Endothelial cell of umbilical vein (primary cell): ENCODE measurements at regions not wholly inside any gene's neighbourhood (a gene's known extent, or its start where the extent isn't known, plus 50 kb on each side); places are given as distances from the start of the nearest gene placed in this dataset.

Experiments
- BruUV-seq: library from RNA; stranded (reverse); fragments of 400-500 nt; replicated peaks from 2 replicates; lab custom pipeline; 2021; lab: Mats Ljungman, UMichigan
- CTCF ChIA-PET: fragments of 300-600, 350-600 bp; sonication (Branson Sonifier 250); formaldehyde crosslinking; loops from one replicate; lab custom pipeline; 2021; ENCODE audit warnings: antibody characterized with exemption, inconsistent platforms; lab: Charles Lee
- POLR2A ChIA-PET: fragments of 300-600, 350-600 bp; sonication (Branson Sonifier 250); formaldehyde crosslinking; loops from one replicate; lab custom pipeline; 2021; ENCODE audit warnings: antibody characterized with exemption, inconsistent platforms; lab: Charles Lee
- DNase-seq: peaks from one replicate; pipeline ENCODE4 v3.0.0-alpha.2; 2011; ENCODE audit warnings: low read depth, low spot score
- FAIRE-seq: peaks from 2 replicates; lab custom pipeline; 2011; peaks lifted over from hg19 to GRCh38; lab: Jason Lieb, UNC
- H2AFZ ChIP-seq: 2 replicates; pipeline ENCODE4 v1.6.0; 2012; ENCODE audit warnings: low read depth, low read length, control low read depth, inconsistent platforms
- H3K27ac ChIP-seq: 2 replicates; pipeline ENCODE4 v1.5.1; 2011; ENCODE audit warnings: low read depth, mild to moderate bottlenecking, control low read depth, low read length, moderate library complexity; ENCODE audit not compliant: insufficient read depth
- H3K27me3 ChIP-seq, 2 experiments: 2 replicates each; pipeline versions ENCODE4 v1.6.0 to v1.6.1; 2011; ENCODE audit warnings: low read length in 2 of 2, mixed read lengths in 1 of 2; ENCODE audit not compliant: control insufficient read depth in 2 of 2, insufficient read depth in 2 of 2
- H3K36me3 ChIP-seq, 2 experiments: 2 replicates in 1 of 2; 3 replicates in 1 of 2; pipeline ENCODE4 v1.5.1; 2011; ENCODE audit warnings: low read length in 2 of 2, mild to moderate bottlenecking in 1 of 2, moderate library complexity in 1 of 2; ENCODE audit not compliant: control insufficient read depth in 2 of 2, insufficient read depth in 2 of 2; ENCODE audit errors: extremely low read depth in 1 of 2
- H3K4me1 ChIP-seq: 3 replicates; pipeline ENCODE4 v1.5.1; 2011; ENCODE audit warnings: mild to moderate bottlenecking, low read length; ENCODE audit not compliant: control insufficient read depth, insufficient read depth; ENCODE audit errors: extremely low read depth
- H3K4me2 ChIP-seq: 2 replicates; pipeline ENCODE4 v1.6.1; 2011; ENCODE audit warnings: low read length, control low read depth, mixed read lengths; ENCODE audit not compliant: insufficient read depth
- H3K4me3 ChIP-seq, 3 experiments: fragments of 200-600 bp in 1 of 3; sonication (generic), shearing (Covaris generic) in 1 of 3; replicated peaks in 1 of 3; 2 replicates each; pipeline ENCODE4 v1.5.1; 2011 to 2016; ENCODE audit warnings: control low read depth in 3 of 3, low read length in 3 of 3, mild to moderate bottlenecking in 2 of 3, inconsistent platforms in 1 of 3, low read depth in 1 of 3, moderate library complexity in 1 of 3; ENCODE audit not compliant: insufficient read depth in 1 of 3
- H3K79me2 ChIP-seq: 2 replicates; pipeline ENCODE4 v1.6.0; 2012; ENCODE audit warnings: low read length, inconsistent platforms; ENCODE audit not compliant: control insufficient read depth, insufficient read depth
- H3K9ac ChIP-seq: replicated peaks from 2 replicates; pipeline ENCODE3; 2011; ENCODE audit warnings: low read length, control low read depth; ENCODE audit not compliant: insufficient read depth; ENCODE audit errors: extremely low read depth
- H3K9me1 ChIP-seq: replicated peaks from 3 replicates; pipeline ENCODE4 v1.6.0; 2011; ENCODE audit warnings: mild to moderate bottlenecking, low read length; ENCODE audit not compliant: control insufficient read depth, insufficient read depth; ENCODE audit errors: extremely low read depth
- H3K9me3 ChIP-seq: replicated peaks from 2 replicates; pipeline ENCODE4 v1.5.1; 2012; ENCODE audit warnings: low read length, inconsistent platforms; ENCODE audit not compliant: control insufficient read depth, insufficient read depth
- H4K20me1 ChIP-seq: replicated peaks from 2 replicates; pipeline ENCODE3; 2011; ENCODE audit warnings: mild to moderate bottlenecking, low read length; ENCODE audit not compliant: control insufficient read depth, insufficient read depth; ENCODE audit errors: extremely low read depth
- CTCF ChIP-seq, 2 donors: IDR thresholded peaks; 1 replicate in 1 of 2; 2 replicates in 1 of 2; pipeline ENCODE4 v1.5.1; 2011; ENCODE audit warnings: low read length in 2 of 2, mild to moderate bottlenecking in 2 of 2, moderate library complexity in 2 of 2, control low read depth in 1 of 2, inconsistent platforms in 1 of 2, low read depth in 1 of 2; ENCODE audit not compliant: insufficient read depth in 1 of 2; ENCODE audit errors: extremely low read depth in 1 of 2
- EZH2 ChIP-seq: IDR thresholded peaks from 2 replicates; pipeline ENCODE4 v1.6.1; 2012; ENCODE audit warnings: borderline replicate concordance, low read depth, mild to moderate bottlenecking, moderate library complexity, low read length, inconsistent platforms; ENCODE audit not compliant: severe bottlenecking
- FOS ChIP-seq: IDR thresholded peaks from 2 replicates; pipeline ENCODE4 v1.6.1; 2011; ENCODE audit warnings: mild to moderate bottlenecking, low read length, moderate library complexity, borderline replicate concordance; ENCODE audit not compliant: insufficient read depth
- GATA2 ChIP-seq: IDR thresholded peaks from 2 replicates; pipeline ENCODE4 v1.7.0; 2011; ENCODE audit warnings: low read depth, mild to moderate bottlenecking, moderate library complexity, mixed read lengths, low read length; ENCODE audit not compliant: insufficient read length, insufficient read depth
- JUN ChIP-seq: IDR thresholded peaks from 2 replicates; pipeline ENCODE4 v1.6.1; 2011; ENCODE audit warnings: borderline replicate concordance, low read depth; ENCODE audit not compliant: insufficient read length, insufficient read depth
- MAX ChIP-seq: IDR thresholded peaks from 2 replicates; pipeline ENCODE4 v1.6.1; 2011; ENCODE audit not compliant: insufficient read depth, insufficient read length
- MYC ChIP-seq: IDR thresholded peaks from one replicate; pipeline ENCODE4 v1.6.1; 2011; ENCODE audit warnings: mild to moderate bottlenecking, low read depth, low read length
- POLR2A ChIP-seq: IDR thresholded peaks from 2 replicates; pipeline ENCODE4 v1.6.1; 2012; ENCODE audit warnings: low read depth, mild to moderate bottlenecking, control low read depth, low read length
- POLR2AphosphoS5 ChIP-seq: IDR thresholded peaks from 2 replicates; pipeline ENCODE4 v1.6.1; 2012; ENCODE audit warnings: low read depth, mild to moderate bottlenecking, control low read depth, low read length, moderate library complexity; ENCODE audit not compliant: insufficient read depth
- dilution Hi-C: fragments of 300-500 bp; cut with MboI; formaldehyde crosslinking; loops from one replicate; pipeline ENCODE4 v1.15.0; 2019; ENCODE audit warnings: low sequenced_read_pairs; ENCODE audit not compliant: extremely low pct_ligation_motif_present
- intact Hi-C: fragments of 100-400 bp; cut with micrococcal nuclease; formaldehyde crosslinking; loops from one replicate; pipeline ENCODE4 v1.10.0; 2022

GRCh38 chr5:98104454-98105188, 668.8 kb upstream of the RGMB start:
- no peak for FAIRE-seq
- intact Hi-C loops, result loop anchor here (5.0 kb wide), 1 partner anchor 668 kb away; the partner anchor contains the start of gene RGMB
- Histone ChIP-seq H2AFZ (no peak overlapping the region), H3K36me3 (no peaks in the 10 kb centered on the region), H3K27me3 (no peaks in the 10 kb centered on the region), H3K9ac (no peak overlapping the region), H3K9me3 (no peaks in the 10 kb centered on the region), H3K9me1 (no peaks in the 10 kb centered on the region), H4K20me1 (no peaks in the 10 kb centered on the region), H3K79me2 (no peaks in the 10 kb centered on the region), H3K4me1 (peaks cover 46% of the 10 kb centered on the region), H3K4me2 (no peak overlapping the region), H3K4me3 (no peak overlapping the region), H3K27ac (no peak overlapping the region)
- dilution Hi-C loops, result no loop called here
- ChIA-PET POLR2A (no interaction called here), CTCF (interaction anchor here (1.3 kb wide), 1 partner anchor 84 kb away, joined by 3 read pairs; no protein-coding TSS in a partner anchor)
- no TSS peak for BruUV-seq
- DNase-seq, result no peak
- TF ChIP-seq GATA2, result no peak
- TF ChIP-seq POLR2A, result no peak
- no peak for TF ChIP-seq JUN
- no peak for TF ChIP-seq MYC
- no peak for TF ChIP-seq MAX
- TF ChIP-seq CTCF (IDR thresholded peaks at IDR 0.05; ENCODE audit: extremely low read depth in 1 of 2, insufficient read depth in 1 of 2, low read depth in 1 of 2, low read length in 2 of 2), result no peak
- TF ChIP-seq EZH2, result no peak
- TF ChIP-seq POLR2AphosphoS5, result no peak
- TF ChIP-seq FOS, result no peak
